Activated naive CD4-positive, alpha-beta T cell treated with anti-CD3 and anti-CD28 coated beads, Interleukin-2, amount 50 U/mL, for 24 hours (primary cell): ENCODE measurements at regions not wholly inside any gene's neighbourhood (a gene's known extent, or its start where the extent isn't known, plus 50 kb on each side); places are given as distances from the start of the nearest gene placed in this dataset.

ENCODE experiments used
- H3K27ac Mint-ChIP-seq: one replicate; pipeline ENCODE4 v1.8.0; 2021; ENCODE audit warnings: mild to moderate bottlenecking, mixed read lengths
- H3K27me3 Mint-ChIP-seq: one replicate; pipeline ENCODE4 v1.8.0; 2021; ENCODE audit warnings: mixed read lengths
- H3K36me3 Mint-ChIP-seq: one replicate; pipeline ENCODE4 v1.8.0; 2021; ENCODE audit warnings: mixed read lengths
- H3K4me1 Mint-ChIP-seq: one replicate; pipeline ENCODE4 v1.8.0; 2021; ENCODE audit warnings: mixed read lengths
- H3K4me3 Mint-ChIP-seq: one replicate; pipeline ENCODE4 v1.8.0; 2021; ENCODE audit warnings: mild to moderate bottlenecking, mixed read lengths
- H3K9me3 Mint-ChIP-seq: one replicate; pipeline ENCODE4 v1.8.0; 2021; ENCODE audit warnings: mixed read lengths

DNA sequence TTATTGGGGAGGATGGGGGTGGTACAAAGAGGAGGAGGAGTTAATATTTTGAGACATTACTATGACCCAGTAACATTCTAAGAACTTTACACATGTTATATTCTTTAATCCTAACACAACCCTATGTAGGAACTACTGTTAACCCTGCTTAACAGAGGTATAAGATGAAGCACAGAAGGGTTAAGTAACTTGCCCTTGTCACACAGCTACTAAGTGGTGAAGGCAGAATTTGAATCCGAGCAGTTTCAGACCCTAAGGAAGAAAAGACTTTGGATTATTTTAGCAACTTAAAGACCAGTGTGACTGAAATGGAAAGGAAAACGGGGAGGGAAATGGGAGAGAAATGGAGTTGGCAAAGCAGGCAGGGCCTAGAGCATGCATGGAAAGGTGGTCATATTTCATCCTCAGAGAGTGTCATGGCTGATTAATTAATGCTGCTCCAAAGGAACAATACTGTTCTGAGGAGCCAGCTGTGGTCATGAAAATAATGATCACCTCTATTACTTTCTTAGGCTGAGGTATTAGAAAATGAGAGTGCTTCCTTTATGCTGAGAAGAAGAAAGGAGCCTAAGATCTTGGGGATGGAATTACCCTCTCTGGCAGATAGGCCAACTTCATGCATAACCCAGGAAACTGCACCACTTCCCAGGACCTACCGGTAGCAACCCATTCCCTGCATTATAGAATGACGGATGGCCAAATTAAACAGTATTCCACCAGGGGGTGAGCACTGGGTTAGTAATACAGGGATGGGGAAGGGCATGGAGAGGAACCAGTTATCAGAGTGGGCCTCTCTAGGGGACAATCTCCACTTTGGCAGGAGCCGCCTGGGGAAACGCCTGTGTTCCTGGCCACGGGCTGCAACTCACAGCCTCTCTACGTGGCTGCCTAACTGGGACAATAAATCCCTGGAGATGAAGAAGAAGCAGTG lies 50.1 kb upstream of the TNFAIP3 start:
- H3K27me3 Mint-ChIP-seq, result no peaks in the 10 kb centered on the region
- peaks cover 76% of the 10 kb centered on the region for H3K4me1 Mint-ChIP-seq
- no peak overlapping the region for H3K27ac Mint-ChIP-seq
- H3K4me3 Mint-ChIP-seq, result no peak overlapping the region
- H3K36me3 Mint-ChIP-seq, result peaks cover 2% of the 10 kb centered on the region
- H3K9me3 Mint-ChIP-seq, result no peaks in the 10 kb centered on the region
